H1 (cell line): ENCODE measurements at regions not wholly inside any gene's neighbourhood (a gene's known extent, or its start where the extent isn't known, plus 50 kb on each side); places are given as distances from the start of the nearest gene placed in this dataset.

Source experiments
- CTCF ChIA-PET: fragments of 300-600 bp; sonication (Branson Sonifier 250); formaldehyde crosslinking; loops from one replicate; lab custom pipeline; 2021; ENCODE audit not compliant: partially characterized antibody; lab: Charles Lee
- POLR2A ChIA-PET: fragments of 300-600 bp; sonication (Branson Sonifier 250); formaldehyde crosslinking; loops from one replicate; lab custom pipeline; 2021; ENCODE audit warnings: inconsistent platforms; ENCODE audit not compliant: partially characterized antibody; lab: Charles Lee
- DNase-seq, 2 experiments: peaks; one replicate each; pipeline versions ENCODE4 v3.0.0 to v3.0.0-alpha.2; 2010 to 2022; ENCODE audit warnings: low spot score in 2 of 2, low read depth in 1 of 2, mixed read lengths in 1 of 2
- FAIRE-seq: peaks from 2 replicates; lab custom pipeline; 2011; peaks lifted over from hg19 to GRCh38; lab: Jason Lieb, UNC
- H2AFZ ChIP-seq: 2 replicates; pipeline ENCODE4 v1.8.1; 2012; ENCODE audit warnings: low read length, inconsistent platforms
- H2AK5ac ChIP-seq: 2 replicates; pipeline ENCODE4 v1.6.1; 2013; ENCODE audit warnings: low read depth, low read length
- H2BK120ac ChIP-seq: replicated peaks from 2 replicates; pipeline ENCODE3; 2013; ENCODE audit warnings: low read depth, low read length, inconsistent platforms
- H2BK12ac ChIP-seq: 2 replicates; pipeline ENCODE4 v1.6.1; 2013; ENCODE audit warnings: low read depth, low read length
- H2BK15ac ChIP-seq: 2 replicates; pipeline ENCODE4 v1.6.1; 2013; ENCODE audit warnings: low read length
- H2BK20ac ChIP-seq: 2 replicates; pipeline ENCODE4 v1.6.1; 2013; ENCODE audit warnings: low read length
- H2BK5ac ChIP-seq: 2 replicates; pipeline ENCODE4 v1.6.1; 2013; ENCODE audit warnings: low read depth, low read length
- H3K14ac ChIP-seq: 2 replicates; pipeline ENCODE4 v1.6.1; 2013; ENCODE audit warnings: inconsistent platforms; ENCODE audit not compliant: insufficient read length
- H3K18ac ChIP-seq: 2 replicates; pipeline ENCODE4 v1.6.1; 2013; ENCODE audit warnings: low read length; ENCODE audit errors: extremely low read depth
- H3K23ac ChIP-seq: 2 replicates; pipeline ENCODE4 v1.6.1; 2013; ENCODE audit warnings: inconsistent platforms; ENCODE audit not compliant: insufficient read length
- H3K23me2 ChIP-seq: 2 replicates; pipeline ENCODE4 v1.6.1; 2013; ENCODE audit warnings: low read depth, low read length
- H3K27ac ChIP-seq: 2 replicates; pipeline ENCODE4 v1.6.1; 2011; ENCODE audit warnings: low read depth, low read length, inconsistent platforms
- H3K27me3 ChIP-seq, 4 experiments: replicated peaks in 1 of 4; 1 replicate in 1 of 4; 2 replicates in 3 of 4; pipeline versions ENCODE4 v1.6.1 to v1.8.1; 2011 to 2013; ENCODE audit warnings: low read length in 3 of 4, mild to moderate bottlenecking in 3 of 4, inconsistent platforms in 2 of 4, mixed read lengths in 2 of 4, moderate library complexity in 1 of 4; ENCODE audit not compliant: control insufficient read depth in 3 of 4, insufficient read depth in 3 of 4; ENCODE audit errors: extremely low read depth in 1 of 4
- H3K36me3 ChIP-seq, 4 experiments: 2 replicates each; pipeline versions ENCODE4 v1.6.1 to v1.8.1; 2011 to 2013; ENCODE audit warnings: mild to moderate bottlenecking in 4 of 4, low read length in 3 of 4, moderate library complexity in 2 of 4, control low read depth in 1 of 4, inconsistent platforms in 1 of 4; ENCODE audit not compliant: insufficient read depth in 4 of 4, control insufficient read depth in 2 of 4
- H3K4ac ChIP-seq: replicated peaks from 2 replicates; pipeline ENCODE3; 2013; ENCODE audit warnings: low read length, low read depth, mixed read lengths, inconsistent platforms; ENCODE audit not compliant: insufficient read length
- H3K4me1 ChIP-seq, 4 experiments: replicated peaks in 1 of 4; 1 replicate in 1 of 4; 2 replicates in 3 of 4; pipeline versions ENCODE4 v1.6.1 to v1.8.1; 2011 to 2013; ENCODE audit warnings: low read length in 3 of 4, inconsistent platforms in 2 of 4, mixed read lengths in 1 of 4; ENCODE audit not compliant: insufficient read depth in 4 of 4, control insufficient read depth in 3 of 4
- H3K4me2 ChIP-seq, 2 experiments: 2 replicates each; pipeline versions ENCODE4 v1.6.1 to v1.8.1; 2011 to 2013; ENCODE audit warnings: low read depth in 2 of 2, low read length in 2 of 2, control low read depth in 1 of 2, inconsistent platforms in 1 of 2, mild to moderate bottlenecking in 1 of 2; ENCODE audit not compliant: insufficient read depth in 1 of 2
- H3K4me3 ChIP-seq, 4 experiments: fragments of 200-600, 300-600 bp in 1 of 4; sonication (generic), shearing (Covaris generic), sonication (Bioruptor Twin) in 1 of 4; 2 replicates each; pipeline versions ENCODE4 v1.5.1 to v1.8.1; 2011 to 2016; ENCODE audit warnings: low read length in 4 of 4, low read depth in 3 of 4, control low read depth in 2 of 4, inconsistent platforms in 2 of 4, mild to moderate bottlenecking in 2 of 4, mixed read lengths in 1 of 4, moderate library complexity in 1 of 4; ENCODE audit not compliant: insufficient read depth in 2 of 4; ENCODE audit errors: extremely low read depth in 1 of 4
- H3K56ac ChIP-seq: replicated peaks from 2 replicates; pipeline ENCODE3; 2013; ENCODE audit warnings: low read depth, mild to moderate bottlenecking, mixed read lengths, low read length, inconsistent platforms; ENCODE audit not compliant: insufficient read length
- H3K79me1 ChIP-seq: 2 replicates; pipeline ENCODE4 v1.6.1; 2013; ENCODE audit warnings: low read depth, low read length, control low read depth
- H3K79me2 ChIP-seq, 2 experiments: 2 replicates each; pipeline versions ENCODE4 v1.6.1 to v1.8.1; 2012 to 2013; ENCODE audit warnings: low read length in 2 of 2, mild to moderate bottlenecking in 2 of 2, inconsistent platforms in 1 of 2; ENCODE audit not compliant: insufficient read depth in 2 of 2, control insufficient read depth in 1 of 2
- H3K9ac ChIP-seq, 4 experiments: replicated peaks in 1 of 4; 1 replicate in 1 of 4; 2 replicates in 3 of 4; pipeline versions ENCODE4 v1.6.1 to v1.8.1; 2011 to 2013; ENCODE audit warnings: low read depth in 3 of 4, low read length in 3 of 4, control low read depth in 2 of 4, mild to moderate bottlenecking in 2 of 4, moderate library complexity in 2 of 4, inconsistent platforms in 1 of 4; ENCODE audit errors: extremely low read depth in 1 of 4
- H3K9me3 ChIP-seq, 2 experiments: 2 replicates each; pipeline versions ENCODE4 v1.6.1 to v1.8.1; 2012 to 2013; ENCODE audit warnings: mild to moderate bottlenecking in 2 of 2, moderate library complexity in 2 of 2, control low read depth in 1 of 2, inconsistent platforms in 1 of 2, low read depth in 1 of 2, low read length in 1 of 2, mixed read lengths in 1 of 2; ENCODE audit not compliant: insufficient read depth in 2 of 2
- H4K20me1 ChIP-seq, 2 experiments: replicated peaks in 1 of 2; 2 replicates each; pipeline versions ENCODE3 to v1.8.1; 2011 to 2013; ENCODE audit warnings: inconsistent platforms in 2 of 2, low read length in 2 of 2, mild to moderate bottlenecking in 1 of 2; ENCODE audit not compliant: insufficient read depth in 2 of 2, control insufficient read depth in 1 of 2
- H4K5ac ChIP-seq: 2 replicates; pipeline ENCODE4 v1.6.1; 2013; ENCODE audit warnings: low read length, low read depth, mixed read lengths, inconsistent platforms; ENCODE audit not compliant: insufficient read length
- H4K8ac ChIP-seq: 2 replicates; pipeline ENCODE4 v1.8.0; 2013; ENCODE audit warnings: mild to moderate bottlenecking, moderate library complexity, low read length, inconsistent platforms; ENCODE audit not compliant: insufficient read depth; ENCODE audit errors: extremely low read depth
- H4K91ac ChIP-seq: replicated peaks from 2 replicates; pipeline ENCODE3; 2013; ENCODE audit warnings: low read length, mixed read lengths, inconsistent platforms; ENCODE audit not compliant: insufficient read length
- RFX5 ChIP-seq: IDR thresholded peaks from 2 replicates; pipeline ENCODE4 v1.6.1; 2011; ENCODE audit warnings: low read depth, low read length, improper control_type of control experiment, borderline replicate concordance
- SUZ12 ChIP-seq: fragments of 200-600 bp; sonication (generic); IDR thresholded peaks from 2 replicates; pipeline ENCODE4 v1.6.1; 2012; ENCODE audit warnings: mild to moderate bottlenecking, inconsistent platforms, low read length, moderate library complexity, mixed read lengths
- USF2 ChIP-seq: IDR thresholded peaks from 2 replicates; pipeline ENCODE4 v1.6.1; 2011; ENCODE audit warnings: low read length, improper control_type of control experiment
- WGBS, 2 experiments: shearing (Covaris generic) in 1 of 2; methylation state at CpG; one replicate each; pipeline versions ENCODE4 v1.1.6 to v1.1.7; 2013 to 2015; ENCODE audit warnings: low lambda C conversion rate in 2 of 2, mixed read lengths in 2 of 2, inconsistent platforms in 1 of 2, low coverage in 1 of 2, missing lambda C conversion rate in 1 of 2; ENCODE audit not compliant: insufficient replicate concordance in 2 of 2, insufficient coverage in 1 of 2, insufficient read length in 1 of 2; ENCODE audit errors: extremely low coverage in 1 of 2, missing lambda C conversion rate in 1 of 2; 5-methylcytosine and 5-hydroxymethylcytosine counted together

GRCh38 chr2:49686897-49687442 is 532.7 kb upstream of the FSHR start:
- Histone ChIP-seq H3K18ac (no peak overlapping the region), H3K9ac (no peak overlapping the region), H3K79me1 (no peaks in the 10 kb centered on the region), H2AFZ (no peak overlapping the region), H3K79me2 (no peaks in the 10 kb centered on the region), H2BK15ac (no peak overlapping the region), H3K36me3 (no peaks in the 10 kb centered on the region), H2BK20ac (no peak overlapping the region), H3K27me3 (no peaks in the 10 kb centered on the region), H2BK5ac (no peak overlapping the region), H2AK5ac (no peak overlapping the region), H3K23ac (no peak overlapping the region), H3K56ac (no peak overlapping the region), H4K91ac (no peak overlapping the region), H3K4me2 (no peak overlapping the region), H3K27ac (no peak overlapping the region), H3K14ac (no peak overlapping the region), H3K4ac (no peak overlapping the region), H4K20me1 (no peaks in the 10 kb centered on the region), H2BK120ac (no peak overlapping the region), H3K4me1 (no peaks in the 10 kb centered on the region), H4K8ac (no peak overlapping the region), H2BK12ac (no peak overlapping the region), H4K5ac (no peak overlapping the region), H3K4me3 (no peak overlapping the region), H3K9me3 (no peaks in the 10 kb centered on the region), H3K23me2 (no peaks in the 10 kb centered on the region)
- 74% methylated on average over 2 of the region's 2 CpGs; no CpG with 5 or more reads in 1 of the 2 experiments for WGBS, 2 experiments
- no peak for FAIRE-seq
- ChIA-PET CTCF (interaction anchor here (1.2 to 3.1 kb wide), 6 partner anchors 9 to 716 kb away, joined by 3 to 16 read pairs (median 5); no protein-coding TSS in a partner anchor), POLR2A (no interaction called here)
- TF ChIP-seq RFX5 (no peak), SUZ12 (no peak), USF2 (no peak)
- no peak for DNase-seq
